Central memory CD8-positive, alpha-beta T cell (primary cell): ENCODE measurements at regions not wholly inside any gene's neighbourhood (a gene's known extent, or its start where the extent isn't known, plus 50 kb on each side); places are given as distances from the start of the nearest gene placed in this dataset.

ENCODE experiments used
- ATAC-seq: fragments of 150-1000 bp; cut with Tn5 transposase; replicated peaks from 2 replicates; pipeline ENCODE4 v1.10.0; 2022; ENCODE audit warnings: mild to moderate bottlenecking, moderate FRiP score, moderate number of reproducible peaks; ENCODE audit not compliant: poor library complexity, severe bottlenecking; ENCODE audit errors: extremely low read depth
- DNase-seq, 2 donors: peaks; one replicate each; pipeline ENCODE4 v3.0.0; 2021; ENCODE audit warnings: low spot score in 2 of 2
- H3K27ac Mint-ChIP-seq: one replicate; pipeline ENCODE4 v1.8.0; 2022; ENCODE audit warnings: low read depth, mild to moderate bottlenecking, moderate library complexity, mixed read lengths
- H3K27me3 Mint-ChIP-seq: one replicate; pipeline ENCODE4 v1.8.0; 2022; ENCODE audit warnings: mixed read lengths
- H3K36me3 Mint-ChIP-seq: one replicate; pipeline ENCODE4 v1.8.0; 2022; ENCODE audit warnings: mild to moderate bottlenecking, moderate library complexity, mixed read lengths; ENCODE audit not compliant: insufficient read depth
- H3K4me1 Mint-ChIP-seq: one replicate; pipeline ENCODE4 v1.8.0; 2022; ENCODE audit warnings: mixed read lengths
- H3K4me3 Mint-ChIP-seq: one replicate; pipeline ENCODE4 v1.8.0; 2022; ENCODE audit warnings: mild to moderate bottlenecking, moderate library complexity, mixed read lengths
- H3K9me3 Mint-ChIP-seq: one replicate; pipeline ENCODE4 v1.8.0; 2022; ENCODE audit warnings: mixed read lengths

GRCh38 chr2:42921721-42922120 lies 129.3 kb upstream of the HAAO start:
- Mint-ChIP-seq H3K4me3 (no peak overlapping the region), H3K27ac (no peak overlapping the region), H3K27me3 (peaks cover 27% of the 10 kb centered on the region), H3K36me3 (no peaks in the 10 kb centered on the region), H3K4me1 (no peaks in the 10 kb centered on the region), H3K9me3 (no peaks in the 10 kb centered on the region)
- no peak for DNase-seq
- no peak for ATAC-seq

GRCh38 chr2:42921147-42921520 lies 128.8 kb upstream of the HAAO start:
- Mint-ChIP-seq H3K4me1 (no peaks in the 10 kb centered on the region), H3K36me3 (no peaks in the 10 kb centered on the region), H3K4me3 (no peak overlapping the region), H3K9me3 (no peaks in the 10 kb centered on the region), H3K27ac (no peak overlapping the region), H3K27me3 (peaks cover 27% of the 10 kb centered on the region)
- no peak for DNase-seq
- no peak for ATAC-seq

- no peak for ATAC-seq
Observed at GRCh38 chr2:42920446-42921146, 128.2 kb upstream of the HAAO start.

GRCh38 chr2:42918671-42919318 lies 126.4 kb upstream of the HAAO start:
- peaks cover 27% of the 10 kb centered on the region for H3K27me3 Mint-ChIP-seq

More at GRCh38 chr2:42920446-42921146, 128.2 kb upstream of the HAAO start:
- DNase-seq = no peak
- Mint-ChIP-seq H3K36me3 (no peaks in the 10 kb centered on the region), H3K27me3 (peaks cover 27% of the 10 kb centered on the region), H3K9me3 (no peaks in the 10 kb centered on the region), H3K4me3 (no peak overlapping the region), H3K27ac (no peak overlapping the region), H3K4me1 (no peaks in the 10 kb centered on the region)

GRCh38 chr2:42918041-42918440 lies 125.7 kb upstream of the HAAO start:
- ATAC-seq (no peak), DNase-seq (no peak)
- no peaks in the 10 kb centered on the region for H3K9me3 Mint-ChIP-seq
- H3K4me3 Mint-ChIP-seq = no peak overlapping the region
- H3K27ac Mint-ChIP-seq = no peak overlapping the region
- H3K4me1 Mint-ChIP-seq = peaks cover 6% of the 10 kb centered on the region
- H3K27me3 Mint-ChIP-seq = peaks cover 25% of the 10 kb centered on the region
- H3K36me3 Mint-ChIP-seq = no peaks in the 10 kb centered on the region

More at GRCh38 chr2:42918671-42919318, 126.4 kb upstream of the HAAO start:
- Mint-ChIP-seq H3K36me3 (no peaks in the 10 kb centered on the region), H3K9me3 (no peaks in the 10 kb centered on the region), H3K4me3 (no peak overlapping the region), H3K4me1 (no peaks in the 10 kb centered on the region), H3K27ac (no peak overlapping the region)
- DNase-seq = no peak
- no peak for ATAC-seq

GRCh38 chr2:42917425-42917927 lies 125.1 kb upstream of the HAAO start:
- ATAC-seq = no peak
- Mint-ChIP-seq H3K4me1 (peaks cover 6% of the 10 kb centered on the region), H3K9me3 (no peaks in the 10 kb centered on the region), H3K4me3 (no peak overlapping the region), H3K27ac (no peak overlapping the region), H3K36me3 (no peaks in the 10 kb centered on the region), H3K27me3 (peaks cover 20% of the 10 kb centered on the region)
- no peak for DNase-seq

- Mint-ChIP-seq H3K4me1 (peaks cover 6% of the 10 kb centered on the region), H3K4me3 (no peak overlapping the region), H3K27ac (no peak overlapping the region), H3K36me3 (no peaks in the 10 kb centered on the region), H3K9me3 (no peaks in the 10 kb centered on the region), H3K27me3 (peaks cover 8% of the 10 kb centered on the region)
- ATAC-seq = no peak
- DNase-seq = no peak
Observed at GRCh38 chr2:42916324-42916723, 123.9 kb upstream of the HAAO start.

GRCh38 chr2:42914860-42915259 lies 122.5 kb upstream of the HAAO start:
- ATAC-seq = no peak
- DNase-seq = no peak
- peaks cover 6% of the 10 kb centered on the region for H3K4me1 Mint-ChIP-seq
- no peak overlapping the region for H3K27ac Mint-ChIP-seq
- no peaks in the 10 kb centered on the region for H3K36me3 Mint-ChIP-seq
- H3K9me3 Mint-ChIP-seq = no peaks in the 10 kb centered on the region
- no peaks in the 10 kb centered on the region for H3K27me3 Mint-ChIP-seq
- H3K4me3 Mint-ChIP-seq = no peak overlapping the region

GRCh38 chr2:42914314-42914713 lies 121.9 kb upstream of the HAAO start:
- Mint-ChIP-seq H3K27ac (no peak overlapping the region), H3K9me3 (no peaks in the 10 kb centered on the region), H3K27me3 (no peaks in the 10 kb centered on the region), H3K4me3 (no peak overlapping the region), H3K4me1 (peaks cover 6% of the 10 kb centered on the region), H3K36me3 (no peaks in the 10 kb centered on the region)
- no peak for DNase-seq
- ATAC-seq = no peak

- Mint-ChIP-seq H3K4me3 (no peak overlapping the region), H3K27me3 (no peaks in the 10 kb centered on the region), H3K36me3 (no peaks in the 10 kb centered on the region), H3K27ac (no peak overlapping the region), H3K9me3 (no peaks in the 10 kb centered on the region), H3K4me1 (peaks cover 6% of the 10 kb centered on the region)
- DNase-seq = no peak
- no peak for ATAC-seq
Observed at GRCh38 chr2:42913280-42913878, 121.0 kb upstream of the HAAO start.

GRCh38 chr2:42910645-42911405 lies 118.4 kb upstream of the HAAO start:
- H3K27ac Mint-ChIP-seq = no peak overlapping the region
- H3K27me3 Mint-ChIP-seq = peaks cover 21% of the 10 kb centered on the region
- no peak overlapping the region for H3K4me3 Mint-ChIP-seq
- H3K4me1 Mint-ChIP-seq = peaks cover 6% of the 10 kb centered on the region
- H3K9me3 Mint-ChIP-seq = no peaks in the 10 kb centered on the region
- no peak for ATAC-seq
- H3K36me3 Mint-ChIP-seq = no peaks in the 10 kb centered on the region
- DNase-seq = no peak

- no peak for ATAC-seq
- Mint-ChIP-seq H3K9me3 (no peaks in the 10 kb centered on the region), H3K4me3 (no peak overlapping the region), H3K27ac (no peak overlapping the region), H3K4me1 (peaks cover 6% of the 10 kb centered on the region), H3K27me3 (peaks cover 29% of the 10 kb centered on the region), H3K36me3 (no peaks in the 10 kb centered on the region)
- no peak for DNase-seq
Observed at GRCh38 chr2:42909966-42910365, 117.6 kb upstream of the HAAO start.
